ENCODE measurements at regions not wholly inside any gene's neighbourhood (a gene's known extent, or its start where the extent isn't known, plus 50 kb on each side); places are given as distances from the start of the nearest gene placed in this dataset.

DNA sequence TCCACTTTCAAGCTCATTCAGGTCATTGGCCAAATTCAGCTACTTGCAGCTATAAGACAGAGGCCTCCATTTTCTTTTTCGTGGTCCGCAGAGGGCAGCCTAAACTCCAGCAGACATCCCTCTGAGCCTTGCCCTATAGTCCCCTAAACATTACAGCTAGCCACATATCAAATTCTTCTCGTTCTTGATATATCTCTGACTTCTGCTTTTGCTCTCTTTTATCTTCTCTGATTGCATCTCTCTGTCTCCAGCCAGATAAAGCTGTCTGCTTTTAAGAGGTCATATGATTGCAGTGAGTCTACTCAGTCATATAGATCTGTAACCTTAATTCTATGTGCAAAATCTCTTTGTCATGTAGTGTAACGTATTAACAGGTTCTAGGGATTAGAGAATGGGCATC, 358.4 kb upstream of the RGS17 start:
- Histone ChIP-seq H2BK20ac (ENCODE audit: low read length) (no peak overlapping the region), H2BK12ac (ENCODE audit: low read depth, low read length) (no peak overlapping the region), H3K23me2 (ENCODE audit: low read depth, low read length) (no peaks in the 10 kb centered on the region; the same call in 1 of the 2 replicates), H3K14ac (ENCODE audit: insufficient read length) (no peak overlapping the region), H2BK15ac (ENCODE audit: low read length) (no peak overlapping the region), H3K56ac (replicated peaks; ENCODE audit: insufficient read length, low read depth, low read length) (no peak overlapping the region), H3K4me1 (replicated peaks in 1 of 4; ENCODE audit: control insufficient read depth in 3 of 4, insufficient read depth in 4 of 4, low read length in 3 of 4) (no peaks in the 10 kb centered on the region), H3K27ac (ENCODE audit: low read depth, low read length) (no peak overlapping the region), H2BK5ac (ENCODE audit: low read depth, low read length) (no peak overlapping the region), H3K36me3 (ENCODE audit: control insufficient read depth in 2 of 4, insufficient read depth in 4 of 4, low read length in 3 of 4) (no peaks in the 10 kb centered on the region; a peak in 1 of 8 replicates), H3K4me3 (ENCODE audit: extremely low read depth in 1 of 4, insufficient read depth in 2 of 4, low read depth in 3 of 4, low read length in 4 of 4) (no peak overlapping the region), H3K79me2 (ENCODE audit: control insufficient read depth in 1 of 2, insufficient read depth in 2 of 2, low read length in 2 of 2) (no peaks in the 10 kb centered on the region), H4K8ac (ENCODE audit: extremely low read depth, insufficient read depth, low read length) (no peak overlapping the region), H4K5ac (ENCODE audit: insufficient read length, low read depth, low read length) (no peak overlapping the region), H2AK5ac (ENCODE audit: low read depth, low read length) (no peak overlapping the region), H3K9me3 (ENCODE audit: insufficient read depth in 2 of 2, low read depth in 1 of 2, low read length in 1 of 2) (no peaks in the 10 kb centered on the region), H3K4me2 (ENCODE audit: insufficient read depth in 1 of 2, low read depth in 2 of 2, low read length in 2 of 2) (no peak overlapping the region), H4K20me1 (replicated peaks in 1 of 2; ENCODE audit: control insufficient read depth in 1 of 2, insufficient read depth in 2 of 2, low read length in 2 of 2) (no peaks in the 10 kb centered on the region), H2BK120ac (replicated peaks; ENCODE audit: low read depth, low read length) (no peak overlapping the region), H3K4ac (replicated peaks; ENCODE audit: insufficient read length, low read depth, low read length) (no peak overlapping the region), H4K91ac (replicated peaks; ENCODE audit: insufficient read length, low read length) (no peak overlapping the region), H3K27me3 (replicated peaks in 1 of 4; ENCODE audit: control insufficient read depth in 3 of 4, extremely low read depth in 1 of 4, insufficient read depth in 3 of 4, low read length in 3 of 4) (no peaks in the 10 kb centered on the region), H3K9ac (replicated peaks in 1 of 4; ENCODE audit: extremely low read depth in 1 of 4, low read depth in 3 of 4, low read length in 3 of 4) (no peak overlapping the region), H3K23ac (ENCODE audit: insufficient read length) (no peak overlapping the region), H3K18ac (ENCODE audit: extremely low read depth, low read length) (no peak overlapping the region), H2AFZ (ENCODE audit: low read length) (no peak overlapping the region), H3K79me1 (ENCODE audit: low read depth, low read length) (no peaks in the 10 kb centered on the region)
- WGBS, 2 experiments (ENCODE audit: extremely low coverage in 1 of 2, insufficient coverage in 1 of 2, insufficient read length in 1 of 2, insufficient replicate concordance in 2 of 2, low coverage in 1 of 2, low lambda C conversion rate in 2 of 2, missing lambda C conversion rate in 1 of 2), result 93% methylated on average over 4 of the region's 4 CpGs; no CpG with 5 or more reads in 1 of the 2 experiments
- DNase-seq (ENCODE audit: low read depth in 1 of 2, low spot score in 2 of 2) (no peak), FAIRE-seq (no peak)
- POLR2A ChIA-PET (ENCODE audit: partially characterized antibody), result no interaction called here
- CTCF ChIA-PET (ENCODE audit: partially characterized antibody), result interaction anchor here (0.6 to 1.4 kb wide), 3 partner anchors 14 to 459 kb away, joined by 3 read pairs; no protein-coding TSS in a partner anchor
- TF ChIP-seq, protein P1, sequence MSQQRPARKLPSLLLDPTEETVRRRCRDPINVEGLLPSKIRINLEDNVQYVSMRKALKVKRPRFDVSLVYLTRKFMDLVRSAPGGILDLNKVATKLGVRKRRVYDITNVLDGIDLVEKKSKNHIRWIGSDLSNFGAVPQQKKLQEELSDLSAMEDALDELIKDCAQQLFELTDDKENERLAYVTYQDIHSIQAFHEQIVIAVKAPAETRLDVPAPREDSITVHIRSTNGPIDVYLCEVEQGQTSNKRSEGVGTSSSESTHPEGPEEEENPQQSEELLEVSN (IDR thresholded peaks at IDR 0.05), result no peak
- TF ChIP-seq CBX5 (IDR thresholded peaks at IDR 0.05; ENCODE audit: low read depth, low read length) (no peak), KDM1A (IDR thresholded peaks at IDR 0.05; ENCODE audit: borderline replicate concordance, low read length) (no peak), SRF (IDR thresholded peaks at IDR 0.05; ENCODE audit: low read depth, low read length) (no peak), EP300 (IDR thresholded peaks at IDR 0.05; ENCODE audit: borderline replicate concordance in 1 of 2, low read depth in 2 of 2, low read length in 2 of 2) (no peak), CTBP2 (IDR thresholded peaks at IDR 0.05; ENCODE audit: borderline replicate concordance, insufficient read depth, insufficient read length, low read length) (no peak)
- TF ChIP-seq, protein P2, sequence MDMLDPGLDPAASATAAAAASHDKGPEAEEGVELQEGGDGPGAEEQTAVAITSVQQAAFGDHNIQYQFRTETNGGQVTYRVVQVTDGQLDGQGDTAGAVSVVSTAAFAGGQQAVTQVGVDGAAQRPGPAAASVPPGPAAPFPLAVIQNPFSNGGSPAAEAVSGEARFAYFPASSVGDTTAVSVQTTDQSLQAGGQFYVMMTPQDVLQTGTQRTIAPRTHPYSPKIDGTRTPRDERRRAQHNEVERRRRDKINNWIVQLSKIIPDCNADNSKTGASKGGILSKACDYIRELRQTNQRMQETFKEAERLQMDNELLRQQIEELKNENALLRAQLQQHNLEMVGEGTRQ (IDR thresholded peaks at IDR 0.05; ENCODE audit: low read length), result no peak
